CD4-positive, alpha-beta T cell (primary cell): ENCODE measurements at regions not wholly inside any gene's neighbourhood (a gene's known extent, or its start where the extent isn't known, plus 50 kb on each side); places are given as distances from the start of the nearest gene placed in this dataset.

Experiments used
- ATAC-seq: fragments of 200-7000 bp; cut with Tn5 transposase; one replicate; pipeline ENCODE4 v1.10.0; 2022; ENCODE audit warnings: mild to moderate bottlenecking; ENCODE audit not compliant: poor library complexity
- CTCF ChIA-PET: fragments of 350-600 bp; sonication (Branson Sonifier 250); formaldehyde crosslinking; loops from one replicate; lab custom pipeline; 2021; ENCODE audit warnings: antibody characterized with exemption, inconsistent platforms; lab: Charles Lee
- POLR2A ChIA-PET: fragments of 350-600 bp; sonication (Branson Sonifier 250); formaldehyde crosslinking; loops from one replicate; lab custom pipeline; 2021; ENCODE audit warnings: antibody characterized with exemption, inconsistent platforms; lab: Charles Lee
- DNase-seq, 14 experiments: peaks; one replicate each; pipeline ENCODE4 v3.0.0-alpha.2; 2013 to 2020; ENCODE audit warnings: mixed read lengths in 2 of 14
- H3K27ac ChIP-seq, 2 donors: one replicate each; pipeline versions ENCODE4 v1.5.1 to v1.7.0; 2013; ENCODE audit warnings: low read length in 2 of 2, low read depth in 1 of 2, mild to moderate bottlenecking in 1 of 2
- H3K27me3 ChIP-seq, 2 experiments: 1 replicate in 1 of 2; 2 replicates in 1 of 2; pipeline versions ENCODE4 v1.6.1 to v1.7.0; 2013; ENCODE audit warnings: low read length in 2 of 2, control low read depth in 1 of 2, mild to moderate bottlenecking in 1 of 2, moderate library complexity in 1 of 2; ENCODE audit not compliant: insufficient read depth in 2 of 2, control insufficient read depth in 1 of 2
- H3K36me3 ChIP-seq: one replicate; pipeline ENCODE4 v1.6.1; 2013; ENCODE audit warnings: low read length, control low read depth; ENCODE audit not compliant: insufficient read depth
- H3K4me1 ChIP-seq: one replicate; pipeline ENCODE4 v1.6.1; 2013; ENCODE audit warnings: low read length, control low read depth; ENCODE audit not compliant: insufficient read depth
- H3K4me3 ChIP-seq: one replicate; pipeline ENCODE4 v1.5.1; 2013; ENCODE audit warnings: mild to moderate bottlenecking, low read length, moderate library complexity
- H3K9me3 ChIP-seq, 2 experiments: 1 replicate in 1 of 2; 2 replicates in 1 of 2; pipeline versions ENCODE4 v1.6.1 to v1.7.0; 2013; ENCODE audit warnings: low read length in 2 of 2, mild to moderate bottlenecking in 2 of 2, control low read depth in 1 of 2, moderate library complexity in 1 of 2; ENCODE audit not compliant: control insufficient read depth in 1 of 2, insufficient read depth in 1 of 2
- H3K27ac Mint-ChIP-seq: one replicate; pipeline ENCODE4 v1.8.0; 2020; ENCODE audit warnings: mixed read lengths
- H3K27me3 Mint-ChIP-seq: one replicate; pipeline ENCODE4 v1.8.0; 2021; ENCODE audit warnings: mixed read lengths
- H3K36me3 Mint-ChIP-seq: one replicate; pipeline ENCODE4 v1.8.0; 2021; ENCODE audit warnings: low read depth, mixed read lengths
- H3K4me1 Mint-ChIP-seq: one replicate; pipeline ENCODE4 v1.8.0; 2021; ENCODE audit warnings: low read depth, mixed read lengths
- H3K4me3 Mint-ChIP-seq: one replicate; pipeline ENCODE4 v1.8.0; 2020; ENCODE audit warnings: mild to moderate bottlenecking, mixed read lengths
- H3K9me3 Mint-ChIP-seq: one replicate; pipeline ENCODE4 v1.8.0; 2020; ENCODE audit warnings: mixed read lengths
- intact Hi-C, 2 experiments: fragments of 100-400 bp; cut with DNase I in 1 of 2; cut with micrococcal nuclease in 1 of 2; formaldehyde crosslinking; loops; one replicate each; pipeline versions ENCODE4 v1.15.1 to v1.9.0; 2023 to 2025; cut with DNase I, micrococcal nuclease
- TF ChIP-seq, protein P1 (sequence below): fragments of 200-600 bp; IDR thresholded peaks from one replicate; pipeline ENCODE4 v1.8.0; 2022; ENCODE audit warnings: antibody characterized with exemption, mild to moderate bottlenecking

DNA sequence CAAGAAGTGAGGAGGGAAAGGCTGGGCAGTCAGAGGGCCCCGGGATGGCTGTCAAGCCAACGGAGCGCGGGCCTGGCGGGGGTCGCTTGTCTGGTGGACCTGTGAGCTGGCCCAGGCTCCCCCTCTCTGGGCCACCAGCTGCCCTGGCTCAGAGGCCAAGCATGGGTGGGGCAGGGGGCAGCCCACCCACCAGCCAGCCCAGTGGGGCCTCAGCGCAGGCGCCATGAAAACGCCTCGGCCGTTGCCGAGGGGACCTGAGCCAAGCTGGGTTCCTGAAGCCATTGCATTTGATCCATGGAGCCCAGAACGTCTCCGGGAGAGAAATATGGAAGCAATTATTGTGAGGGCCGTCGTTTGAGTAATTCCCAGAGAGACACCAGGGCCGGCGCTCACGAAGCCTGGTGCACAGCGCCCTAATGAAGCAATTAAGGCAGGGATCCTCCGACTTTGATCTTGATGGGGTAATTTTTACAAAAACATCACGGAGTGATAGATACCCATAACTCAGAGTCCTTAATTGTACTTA, 90.5 kb upstream of the TTC34 start:
- Mint-ChIP-seq H3K9me3 (no peaks in the 10 kb centered on the region), H3K4me1 (peaks cover 10% of the 10 kb centered on the region), H3K27ac (no peak overlapping the region), H3K27me3 (peaks cover 5% of the 10 kb centered on the region), H3K4me3 (no peak overlapping the region), H3K36me3 (no peaks in the 10 kb centered on the region)
- H3K9me3 ChIP-seq = peaks cover 0 to 18% of the 10 kb centered on the region in 2 experiments
- ChIA-PET CTCF (no interaction called here), POLR2A (no interaction called here)
- DNase-seq (no peak), ATAC-seq (no peak)
- no peak overlapping the region for H3K27ac ChIP-seq
- TF ChIP-seq, protein P1, sequence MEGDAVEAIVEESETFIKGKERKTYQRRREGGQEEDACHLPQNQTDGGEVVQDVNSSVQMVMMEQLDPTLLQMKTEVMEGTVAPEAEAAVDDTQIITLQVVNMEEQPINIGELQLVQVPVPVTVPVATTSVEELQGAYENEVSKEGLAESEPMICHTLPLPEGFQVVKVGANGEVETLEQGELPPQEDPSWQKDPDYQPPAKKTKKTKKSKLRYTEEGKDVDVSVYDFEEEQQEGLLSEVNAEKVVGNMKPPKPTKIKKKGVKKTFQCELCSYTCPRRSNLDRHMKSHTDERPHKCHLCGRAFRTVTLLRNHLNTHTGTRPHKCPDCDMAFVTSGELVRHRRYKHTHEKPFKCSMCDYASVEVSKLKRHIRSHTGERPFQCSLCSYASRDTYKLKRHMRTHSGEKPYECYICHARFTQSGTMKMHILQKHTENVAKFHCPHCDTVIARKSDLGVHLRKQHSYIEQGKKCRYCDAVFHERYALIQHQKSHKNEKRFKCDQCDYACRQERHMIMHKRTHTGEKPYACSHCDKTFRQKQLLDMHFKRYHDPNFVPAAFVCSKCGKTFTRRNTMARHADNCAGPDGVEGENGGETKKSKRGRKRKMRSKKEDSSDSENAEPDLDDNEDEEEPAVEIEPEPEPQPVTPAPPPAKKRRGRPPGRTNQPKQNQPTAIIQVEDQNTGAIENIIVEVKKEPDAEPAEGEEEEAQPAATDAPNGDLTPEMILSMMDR = no peak
- H3K4me1 ChIP-seq = peaks cover 69% of the 10 kb centered on the region
- H3K27me3 ChIP-seq = peaks cover 4 to 7% of the 10 kb centered on the region in 2 experiments
- intact Hi-C loops = no loop called here
- H3K4me3 ChIP-seq = no peak overlapping the region
- H3K36me3 ChIP-seq = no peaks in the 10 kb centered on the region

DNA sequence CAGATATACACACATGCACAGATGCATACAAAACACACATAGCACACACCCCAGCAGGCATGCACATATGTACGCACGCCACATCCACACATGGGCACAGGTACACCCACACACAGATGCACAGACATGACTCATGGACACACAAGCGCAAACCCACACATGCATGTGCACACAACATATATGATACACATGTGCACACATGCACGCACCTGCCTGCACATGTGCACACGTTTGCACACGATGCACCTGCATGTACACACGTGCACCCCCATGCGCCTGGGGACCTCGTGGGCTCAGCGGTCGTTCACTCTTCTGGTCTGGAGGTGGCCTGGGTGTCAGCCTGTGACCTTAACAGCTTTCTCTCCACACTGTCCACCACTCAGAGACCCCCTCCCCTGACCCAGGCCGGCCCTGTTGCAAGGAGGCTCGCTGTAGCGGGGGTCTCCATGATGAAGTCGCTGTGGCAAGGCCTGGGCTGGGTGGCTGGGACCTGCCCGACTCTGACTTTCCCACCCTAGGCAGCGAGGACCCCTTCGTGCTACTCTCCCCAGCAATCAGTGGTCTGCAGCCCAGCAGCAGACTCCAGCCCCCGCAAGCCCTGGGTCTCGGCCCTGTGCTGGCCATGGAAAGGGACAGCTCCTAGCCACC, 92.1 kb upstream of the TTC34 start:
- Mint-ChIP-seq H3K9me3 (no peaks in the 10 kb centered on the region), H3K27me3 (peaks cover 4% of the 10 kb centered on the region), H3K4me3 (no peak overlapping the region), H3K36me3 (no peaks in the 10 kb centered on the region), H3K27ac (peak overlapping the region; percentile 76), H3K4me1 (peaks cover 10% of the 10 kb centered on the region)
- TF ChIP-seq, protein P1 = no peak
- no peak overlapping the region for H3K27ac ChIP-seq
- H3K4me3 ChIP-seq = no peak overlapping the region
- peaks cover 0 to 18% of the 10 kb centered on the region in 2 experiments for H3K9me3 ChIP-seq
- ATAC-seq = no peak
- ChIA-PET POLR2A (no interaction called here), CTCF (no interaction called here)
- intact Hi-C loops = no loop called here
- DNase-seq = no peak
- no peaks in the 10 kb centered on the region for H3K36me3 ChIP-seq
- peaks cover 66% of the 10 kb centered on the region for H3K4me1 ChIP-seq
- no peaks in the 10 kb centered on the region for H3K27me3 ChIP-seq

DNA sequence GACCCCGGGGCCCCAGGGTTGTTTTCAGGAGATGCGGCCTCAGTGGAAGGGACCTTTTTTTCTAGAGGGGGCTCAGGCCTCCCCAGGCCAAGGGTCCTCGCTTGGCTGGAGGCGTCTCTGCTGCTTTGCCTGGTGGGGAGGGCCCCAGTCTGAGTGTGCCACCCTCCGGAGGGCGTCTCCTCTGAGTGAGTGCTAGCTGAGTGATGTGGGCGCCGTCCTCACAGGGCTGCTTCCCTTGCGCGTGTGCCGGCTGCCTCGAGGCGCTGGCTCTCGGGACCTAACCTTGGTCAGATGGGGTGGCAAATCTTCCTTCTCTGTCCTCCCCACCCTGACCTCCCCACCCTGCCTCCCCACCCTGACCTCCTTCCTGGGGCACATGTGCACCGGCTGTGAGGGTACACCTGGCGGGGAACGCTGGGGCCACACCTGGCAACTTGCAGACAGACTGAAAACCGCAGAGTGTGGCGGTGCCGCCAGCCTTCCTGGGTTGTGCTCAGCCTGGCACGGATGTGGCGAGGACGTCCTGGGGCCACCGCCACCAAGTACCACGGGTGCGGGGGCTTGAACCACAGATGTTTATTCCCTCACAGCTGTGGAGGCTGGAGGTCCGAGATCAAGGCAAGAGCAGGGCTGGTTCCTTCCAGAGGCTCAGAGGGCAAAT, 93.0 kb upstream of the TTC34 start:
- Histone ChIP-seq H3K27me3 (no peaks in the 10 kb centered on the region), H3K9me3 (peaks cover 0 to 18% of the 10 kb centered on the region in 2 experiments), H3K4me1 (peaks cover 62% of the 10 kb centered on the region), H3K4me3 (no peak overlapping the region), H3K36me3 (no peaks in the 10 kb centered on the region), H3K27ac (no peak overlapping the region)
- CTCF ChIA-PET = no interaction called here
- POLR2A ChIA-PET = no interaction called here
- peaks cover 10% of the 10 kb centered on the region for H3K4me1 Mint-ChIP-seq
- H3K27me3 Mint-ChIP-seq = no peaks in the 10 kb centered on the region
- H3K9me3 Mint-ChIP-seq = no peaks in the 10 kb centered on the region
- H3K4me3 Mint-ChIP-seq = no peak overlapping the region
- intact Hi-C loops = no loop called here
- ATAC-seq (peak; percentile 85), DNase-seq (peak; percentile 12 to 82 (median 49))
- H3K27ac Mint-ChIP-seq = peak overlapping the region; percentile 76
- TF ChIP-seq, protein P1 = no peak
- H3K36me3 Mint-ChIP-seq = no peaks in the 10 kb centered on the region
